Right lobe of liver (tissue), 6 donors: ENCODE measurements at regions not wholly inside any gene's neighbourhood (a gene's known extent, or its start where the extent isn't known, plus 50 kb on each side); places are given as distances from the start of the nearest gene placed in this dataset.

ENCODE experiments used
- ATAC-seq, 4 donors: fragments of 200-7000 bp; cut with Tn5 transposase; one replicate each; pipeline ENCODE4 v1.9.1; 2020; ENCODE audit warnings: mild to moderate bottlenecking in 4 of 4, moderate library complexity in 4 of 4
- DNase-seq, 3 donors: peaks; one replicate each; pipeline ENCODE4 v3.0.0-alpha.2; 2020
- H3K27ac ChIP-seq, 3 donors: fragments of 200-600 bp; one replicate each; pipeline ENCODE4 v1.8.0; 2022
- H3K27me3 ChIP-seq, 2 donors: fragments of 200-600 bp; one replicate each; pipeline ENCODE4 v1.8.0; 2022
- H3K36me3 ChIP-seq, 4 donors: fragments of 200-600 bp; sonication (generic) in 1 of 4; one replicate each; pipeline versions ENCODE4 v1.5.1 to v1.8.0; 2017 to 2022; ENCODE audit warnings: control low read depth in 1 of 4
- H3K4me1 ChIP-seq, 4 donors: fragments of 200-600 bp; sonication (generic) in 1 of 4; one replicate each; pipeline versions ENCODE4 v1.5.1 to v1.8.0; 2017 to 2022; ENCODE audit warnings: control low read depth in 1 of 4
- H3K4me3 ChIP-seq, 3 donors: fragments of 200-600 bp; one replicate each; pipeline ENCODE4 v1.8.0; 2022
- H3K9me3 ChIP-seq, 4 donors: fragments of 200-600 bp; sonication (generic) in 1 of 4; one replicate each; pipeline versions ENCODE4 v1.5.1 to v1.8.0; 2017 to 2022; ENCODE audit warnings: control low read depth in 1 of 4
- POLR2A ChIP-seq: fragments of 450-650 bp; IDR thresholded peaks from one replicate; pipeline ENCODE4 v1.6.1; 2017; ENCODE audit warnings: antibody characterized with exemption, mild to moderate bottlenecking
- WGBS: methylation state at CpG from one replicate; pipeline ENCODE4 v1.1.6; 2018; ENCODE audit warnings: low coverage, low lambda C conversion rate; ENCODE audit not compliant: insufficient coverage; ENCODE audit errors: missing lambda C conversion rate; 5-methylcytosine and 5-hydroxymethylcytosine counted together
- intact Hi-C, 2 donors: fragments of 100-400 bp; cut with DNase I; formaldehyde crosslinking; loops; one replicate each; pipeline versions ENCODE4 v1.11.2 to v1.14.1; 2022
- TF ChIP-seq, protein P1 (sequence below), 4 donors: fragments of 200-600 bp in 3 of 4; fragments of 450-650 bp in 1 of 4; IDR thresholded peaks; one replicate each; pipeline versions ENCODE4 v1.5.1 to v1.8.0; 2016 to 2022; ENCODE audit warnings: antibody characterized with exemption in 4 of 4, mild to moderate bottlenecking in 2 of 4
- donor health status: DM: no; HTN: yes; CAD: no.
- donor health status: DM: no; HTN: no; CAD: no.
- donor health status: DM: no; HTN: no; CAD: no.
- donor health status: DM: no; HTN: yes; CAD: no.
- donor health status: DM: no; HTN: yes; CAD: no.

DNA sequence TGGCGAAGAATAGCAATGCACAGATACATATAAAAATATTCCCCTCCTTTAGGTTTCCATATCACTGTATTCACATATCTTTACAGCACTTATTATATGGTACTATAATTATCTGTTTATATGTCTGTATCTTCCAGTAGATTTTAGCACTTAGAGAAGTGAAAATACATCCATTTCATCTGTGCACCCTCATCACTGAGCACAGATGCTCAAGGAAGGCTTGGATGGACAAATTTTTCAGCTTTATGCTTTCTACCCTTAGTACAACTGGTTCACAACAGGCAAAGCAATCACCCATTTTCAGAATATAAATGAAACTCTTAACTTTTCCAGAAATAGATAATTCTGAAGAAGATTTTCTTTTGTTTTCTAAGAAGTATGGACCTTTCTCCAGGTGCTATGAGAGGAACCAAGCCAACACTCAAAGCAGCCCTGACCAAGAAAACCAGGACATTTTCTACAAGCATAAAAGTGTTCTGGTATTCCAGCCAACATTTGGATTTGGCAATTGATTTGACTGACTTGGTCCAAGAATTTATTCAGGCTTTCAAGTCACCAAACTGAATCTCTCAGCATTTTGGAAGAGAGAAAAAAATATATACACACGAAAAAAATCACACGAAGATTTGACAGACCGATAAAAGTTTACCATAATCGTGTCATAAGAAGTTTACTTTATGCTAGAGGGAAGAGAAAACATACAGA, 170.2 kb upstream of the CD180 start:
- intact Hi-C loops: no loop called here
- peaks cover 0 to 9% (median 2%) of the 10 kb centered on the region in 4 donors for H3K4me1 ChIP-seq
- no peaks in the 10 kb centered on the region for H3K27me3 ChIP-seq
- no peak overlapping the region for H3K4me3 ChIP-seq
- no peak for DNase-seq
- no peak for ATAC-seq
- 68% methylated on average over 5 of the region's 5 CpGs for WGBS
- no peak overlapping the region for H3K27ac ChIP-seq
- no peaks in the 10 kb centered on the region for H3K9me3 ChIP-seq
- H3K36me3 ChIP-seq: no peaks in the 10 kb centered on the region
- TF ChIP-seq, protein P1, sequence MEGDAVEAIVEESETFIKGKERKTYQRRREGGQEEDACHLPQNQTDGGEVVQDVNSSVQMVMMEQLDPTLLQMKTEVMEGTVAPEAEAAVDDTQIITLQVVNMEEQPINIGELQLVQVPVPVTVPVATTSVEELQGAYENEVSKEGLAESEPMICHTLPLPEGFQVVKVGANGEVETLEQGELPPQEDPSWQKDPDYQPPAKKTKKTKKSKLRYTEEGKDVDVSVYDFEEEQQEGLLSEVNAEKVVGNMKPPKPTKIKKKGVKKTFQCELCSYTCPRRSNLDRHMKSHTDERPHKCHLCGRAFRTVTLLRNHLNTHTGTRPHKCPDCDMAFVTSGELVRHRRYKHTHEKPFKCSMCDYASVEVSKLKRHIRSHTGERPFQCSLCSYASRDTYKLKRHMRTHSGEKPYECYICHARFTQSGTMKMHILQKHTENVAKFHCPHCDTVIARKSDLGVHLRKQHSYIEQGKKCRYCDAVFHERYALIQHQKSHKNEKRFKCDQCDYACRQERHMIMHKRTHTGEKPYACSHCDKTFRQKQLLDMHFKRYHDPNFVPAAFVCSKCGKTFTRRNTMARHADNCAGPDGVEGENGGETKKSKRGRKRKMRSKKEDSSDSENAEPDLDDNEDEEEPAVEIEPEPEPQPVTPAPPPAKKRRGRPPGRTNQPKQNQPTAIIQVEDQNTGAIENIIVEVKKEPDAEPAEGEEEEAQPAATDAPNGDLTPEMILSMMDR (IDR thresholded peaks at IDR 0.05): no peak
- no peak for TF ChIP-seq POLR2A

DNA sequence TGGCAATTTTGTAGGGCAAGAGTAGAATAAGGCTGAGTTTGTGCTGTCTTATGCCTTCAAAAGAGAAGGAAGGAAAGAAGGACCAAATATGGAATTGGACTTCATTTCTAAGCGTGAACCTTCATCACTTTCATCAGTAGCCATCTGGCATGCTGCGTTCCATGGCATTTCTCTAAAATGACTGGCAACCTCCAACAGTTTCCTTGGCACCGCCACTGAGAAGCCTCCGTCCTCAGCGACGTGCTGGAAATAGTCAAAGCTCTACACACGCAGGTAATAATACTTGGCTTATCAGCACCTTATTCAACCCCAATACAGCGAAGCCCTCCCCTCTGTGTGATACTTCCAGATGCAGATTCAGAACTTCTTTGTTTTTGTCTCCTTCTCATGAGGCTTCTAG, 169.7 kb upstream of the CD180 start:
- H3K36me3 ChIP-seq: no peaks in the 10 kb centered on the region
- no peak overlapping the region for H3K27ac ChIP-seq
- WGBS: 80% methylated on average over 1 of the region's 8 CpGs
- H3K4me1 ChIP-seq: peaks cover 0 to 7% (median 0%) of the 10 kb centered on the region in 4 donors
- no peak for ATAC-seq
- TF ChIP-seq POLR2A: no peak
- TF ChIP-seq, protein P1 (IDR thresholded peaks at IDR 0.05): no peak
- DNase-seq: no peak
- intact Hi-C loops: no loop called here
- no peaks in the 10 kb centered on the region for H3K27me3 ChIP-seq
- no peak overlapping the region for H3K4me3 ChIP-seq
- H3K9me3 ChIP-seq: no peaks in the 10 kb centered on the region

DNA sequence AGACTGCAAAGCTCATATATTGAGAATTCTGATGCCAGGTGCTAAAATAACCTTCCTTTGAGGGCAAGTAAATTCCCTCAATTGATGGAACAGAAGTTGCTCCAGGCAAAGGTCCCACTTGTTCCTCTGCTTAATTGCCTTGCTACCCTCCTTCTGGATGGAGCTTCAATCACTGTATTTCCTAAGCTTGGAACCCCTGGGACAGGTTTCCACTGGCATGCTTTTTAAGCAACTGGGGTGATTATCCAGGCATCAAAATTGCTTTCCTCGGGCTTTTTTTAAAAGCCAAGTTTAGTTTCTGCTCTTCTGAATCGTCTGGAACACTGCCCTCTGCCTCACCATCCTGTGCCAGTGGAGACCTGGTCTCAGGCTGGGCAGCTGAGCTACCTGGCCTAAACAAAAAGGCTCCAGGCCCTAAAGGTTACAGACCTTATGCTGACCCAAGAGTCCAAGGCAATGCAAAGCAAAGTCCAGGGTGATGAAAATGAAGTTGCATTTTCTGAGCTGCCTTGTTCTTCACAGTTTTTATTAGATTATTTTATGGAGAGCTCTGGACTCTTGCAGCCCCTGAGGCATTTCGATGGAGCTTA, 167.9 kb upstream of the CD180 start:
- peaks cover 0 to 7% (median 0%) of the 10 kb centered on the region in 4 donors for H3K4me1 ChIP-seq
- 28% methylated on average over 3 of the region's 3 CpGs for WGBS
- H3K27ac ChIP-seq: no peak overlapping the region
- no peak overlapping the region for H3K4me3 ChIP-seq
- ATAC-seq: peak; percentile 65 to 83 (median 76)
- peak in 1 of 3 donors; percentile 52 for DNase-seq
- no peaks in the 10 kb centered on the region for H3K27me3 ChIP-seq
- TF ChIP-seq, protein P1 (IDR thresholded peaks at IDR 0.05): no peak
- TF ChIP-seq POLR2A: no peak
- no peaks in the 10 kb centered on the region for H3K36me3 ChIP-seq
- intact Hi-C loops: no loop called here
- no peaks in the 10 kb centered on the region for H3K9me3 ChIP-seq

DNA sequence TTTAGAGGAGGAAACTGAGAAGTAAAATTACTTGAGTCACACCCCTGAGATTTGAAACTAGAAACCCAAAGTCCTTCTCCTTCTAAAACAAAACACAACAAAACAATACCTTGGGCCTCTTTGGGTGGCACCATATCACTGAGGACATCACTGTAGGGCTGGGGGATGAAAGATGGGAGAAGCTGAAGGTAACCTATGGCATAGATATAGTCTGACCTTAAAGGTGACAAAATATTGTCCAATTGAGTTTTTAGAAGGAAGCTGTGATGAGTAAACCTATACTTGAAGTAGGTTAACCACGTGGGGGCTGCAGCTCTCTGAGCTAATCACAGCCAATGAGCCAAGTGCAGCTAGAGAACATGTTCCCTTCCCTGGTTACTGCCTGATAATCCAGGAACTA, 167.4 kb upstream of the CD180 start:
- no peak overlapping the region for H3K4me3 ChIP-seq
- 50% methylated on average over 1 of the region's 1 CpG for WGBS
- no peak for ATAC-seq
- TF ChIP-seq, protein P1 (IDR thresholded peaks at IDR 0.05): no peak
- TF ChIP-seq POLR2A: no peak
- H3K27me3 ChIP-seq: no peaks in the 10 kb centered on the region
- H3K27ac ChIP-seq: no peak overlapping the region
- no peaks in the 10 kb centered on the region for H3K9me3 ChIP-seq
- H3K36me3 ChIP-seq: no peaks in the 10 kb centered on the region
- intact Hi-C loops: no loop called here
- H3K4me1 ChIP-seq: peaks cover 0 to 7% (median 0%) of the 10 kb centered on the region in 4 donors
- no peak for DNase-seq
